Naive B cell (primary cell): ENCODE measurements at regions not wholly inside any gene's neighbourhood (a gene's known extent, or its start where the extent isn't known, plus 50 kb on each side); places are given as distances from the start of the nearest gene placed in this dataset.
"Not testable (repeated sequence)": the region's sequence is repeated elsewhere in the genome, so short reads cannot be mapped to it uniquely, and the experiment has no call there.

Source experiments
- ATAC-seq, 2 donors: fragments of 150-1000 bp; cut with Tn5 transposase; 2 replicates each; pipeline ENCODE4 v1.10.0; 2021; ENCODE audit warnings: low read depth in 2 of 2, mild to moderate bottlenecking in 2 of 2, moderate library complexity in 2 of 2
- DNase-seq: peaks from one replicate; pipeline ENCODE4 v3.0.0; 2022
- H3K27ac Mint-ChIP-seq, 6 donors: one replicate each; pipeline ENCODE4 v1.8.0; 2020 to 2022; ENCODE audit warnings: mild to moderate bottlenecking in 6 of 6, mixed read lengths in 6 of 6, moderate library complexity in 5 of 6, inconsistent platforms in 2 of 6
- H3K27me3 Mint-ChIP-seq, 3 donors: one replicate each; pipeline ENCODE4 v1.8.0; 2021 to 2022; ENCODE audit warnings: mixed read lengths in 3 of 3, mild to moderate bottlenecking in 1 of 3
- H3K36me3 Mint-ChIP-seq, 2 donors: one replicate each; pipeline ENCODE4 v1.8.0; 2020 to 2022; ENCODE audit warnings: mixed read lengths in 2 of 2, inconsistent platforms in 1 of 2, mild to moderate bottlenecking in 1 of 2
- H3K4me1 Mint-ChIP-seq, 3 donors: one replicate each; pipeline ENCODE4 v1.8.0; 2020 to 2022; ENCODE audit warnings: mixed read lengths in 3 of 3, inconsistent platforms in 1 of 3, mild to moderate bottlenecking in 1 of 3, moderate library complexity in 1 of 3
- H3K4me3 Mint-ChIP-seq, 8 donors: one replicate each; pipeline ENCODE4 v1.8.0; 2020 to 2022; ENCODE audit warnings: mild to moderate bottlenecking in 8 of 8, mixed read lengths in 8 of 8, moderate library complexity in 8 of 8, inconsistent platforms in 2 of 8
- H3K9me3 Mint-ChIP-seq, 7 donors: one replicate each; pipeline ENCODE4 v1.8.0; 2020 to 2022; ENCODE audit warnings: mixed read lengths in 7 of 7, mild to moderate bottlenecking in 5 of 7, inconsistent platforms in 2 of 7, moderate library complexity in 1 of 7

DNA sequence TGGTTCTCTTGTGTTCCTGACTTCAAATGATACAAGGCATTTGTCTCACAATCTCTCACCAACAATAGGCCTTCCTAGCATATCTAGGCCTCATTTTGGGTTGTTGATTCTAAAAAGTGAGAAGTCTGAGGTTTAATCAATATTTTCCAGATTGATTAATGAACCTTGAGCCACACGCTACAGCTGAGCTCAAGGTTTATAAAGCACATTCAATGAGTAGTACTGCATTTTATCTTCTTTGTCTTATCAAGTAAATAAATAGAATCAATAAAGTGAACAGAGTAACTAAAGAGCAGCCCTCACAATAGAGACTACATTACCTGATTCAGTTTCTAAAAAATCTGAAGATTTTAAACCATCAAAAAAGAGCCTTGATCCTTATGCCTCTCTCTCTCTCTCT lies 407.5 kb upstream of the CLEC14A start:
- no peaks in the 10 kb centered on the region for H3K27me3 Mint-ChIP-seq
- ATAC-seq (no peak), DNase-seq (no peak)
- H3K9me3 Mint-ChIP-seq = peaks cover 0 to 3% (median 0%) of the 10 kb centered on the region in 7 donors
- no peak overlapping the region for H3K4me3 Mint-ChIP-seq
- H3K27ac Mint-ChIP-seq = no peak overlapping the region
- no peaks in the 10 kb centered on the region for H3K4me1 Mint-ChIP-seq
- no peaks in the 10 kb centered on the region for H3K36me3 Mint-ChIP-seq

DNA sequence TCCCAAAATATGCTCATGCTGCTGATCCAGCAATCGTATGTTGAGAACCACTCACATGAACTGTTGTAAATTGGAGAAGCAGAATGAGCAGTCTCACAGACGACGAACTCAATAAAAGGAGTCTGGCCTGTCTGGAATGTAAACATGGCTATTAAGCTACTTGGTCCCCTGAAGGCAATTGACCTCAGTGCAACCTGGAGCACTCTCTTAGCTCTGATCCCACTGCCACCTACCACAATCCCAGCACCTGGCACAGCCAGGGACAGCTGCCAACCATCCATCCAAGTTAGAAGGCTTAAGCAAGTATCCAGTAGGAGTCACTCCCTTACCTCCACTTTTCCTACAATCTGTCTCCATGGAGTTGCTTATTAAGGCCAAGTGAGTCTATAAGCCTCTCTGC lies 406.9 kb upstream of the CLEC14A start:
- Mint-ChIP-seq H3K4me1 (no peaks in the 10 kb centered on the region), H3K36me3 (no peaks in the 10 kb centered on the region), H3K9me3 (peaks cover 0 to 3% (median 0%) of the 10 kb centered on the region in 7 donors), H3K27me3 (no peaks in the 10 kb centered on the region), H3K4me3 (no peak overlapping the region), H3K27ac (no peak overlapping the region)
- ATAC-seq (no peak), DNase-seq (no peak)

DNA sequence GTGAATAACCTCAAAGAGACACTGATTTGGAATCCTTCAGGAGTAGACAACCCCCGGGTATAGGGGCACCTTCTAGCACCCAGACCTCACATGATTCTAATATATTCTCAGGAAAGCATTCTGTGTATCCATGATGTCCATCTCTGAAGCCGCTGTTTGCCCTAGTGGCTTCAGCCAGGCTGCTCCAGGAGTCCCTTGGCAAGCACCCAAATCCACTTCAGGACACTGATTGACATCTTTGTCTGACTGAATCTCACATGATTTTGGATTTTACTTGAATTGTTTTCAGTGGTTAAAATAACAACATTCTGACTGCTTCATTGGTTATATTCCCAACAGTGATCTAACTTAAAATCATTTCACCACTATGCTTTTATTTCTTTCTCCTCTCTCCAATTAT lies 390.5 kb upstream of the CLEC14A start:
- H3K27ac Mint-ChIP-seq = no peak overlapping the region
- no peaks in the 10 kb centered on the region for H3K36me3 Mint-ChIP-seq
- DNase-seq (no peak), ATAC-seq (no peak)
- H3K9me3 Mint-ChIP-seq = peaks cover 0 to 10% (median 6%) of the 10 kb centered on the region in 7 donors
- H3K27me3 Mint-ChIP-seq = no peaks in the 10 kb centered on the region
- no peaks in the 10 kb centered on the region for H3K4me1 Mint-ChIP-seq
- H3K4me3 Mint-ChIP-seq = no peak overlapping the region

GRCh38 chr14:38634913-38635312 lies 379.0 kb upstream of the CLEC14A start:
- not testable (repeated sequence) for ATAC-seq, DNase-seq, H3K4me1 Mint-ChIP-seq, H3K27me3 Mint-ChIP-seq, H3K27ac Mint-ChIP-seq, H3K4me3 Mint-ChIP-seq, H3K36me3 Mint-ChIP-seq
- peaks cover 0 to 17% (median 4%) of the 10 kb centered on the region in 7 donors for H3K9me3 Mint-ChIP-seq

GRCh38 chr14:38629412-38629811 lies 373.5 kb upstream of the CLEC14A start:
- H3K9me3 Mint-ChIP-seq = peaks cover 3 to 33% (median 12%) of the 10 kb centered on the region in 7 donors
- H3K36me3 Mint-ChIP-seq = no peaks in the 10 kb centered on the region
- ATAC-seq = no peak
- H3K4me1 Mint-ChIP-seq = no peaks in the 10 kb centered on the region
- no peak overlapping the region for H3K27ac Mint-ChIP-seq
- peaks cover 0 to 4% (median 0%) of the 10 kb centered on the region in 3 donors for H3K27me3 Mint-ChIP-seq
- H3K4me3 Mint-ChIP-seq = no peak overlapping the region
- DNase-seq = no peak

- H3K27ac Mint-ChIP-seq = no peak overlapping the region
- no peak for DNase-seq
- H3K4me3 Mint-ChIP-seq = no peak overlapping the region
- H3K27me3 Mint-ChIP-seq = peaks cover 0 to 4% (median 0%) of the 10 kb centered on the region in 3 donors
- H3K9me3 Mint-ChIP-seq = peaks cover 3 to 40% (median 10%) of the 10 kb centered on the region in 7 donors
- H3K4me1 Mint-ChIP-seq = no peaks in the 10 kb centered on the region
- no peaks in the 10 kb centered on the region for H3K36me3 Mint-ChIP-seq
- ATAC-seq = no peak
These were observed 371.3 kb upstream of the CLEC14A start for GRCh38 chr14:38627163-38627562.

DNA sequence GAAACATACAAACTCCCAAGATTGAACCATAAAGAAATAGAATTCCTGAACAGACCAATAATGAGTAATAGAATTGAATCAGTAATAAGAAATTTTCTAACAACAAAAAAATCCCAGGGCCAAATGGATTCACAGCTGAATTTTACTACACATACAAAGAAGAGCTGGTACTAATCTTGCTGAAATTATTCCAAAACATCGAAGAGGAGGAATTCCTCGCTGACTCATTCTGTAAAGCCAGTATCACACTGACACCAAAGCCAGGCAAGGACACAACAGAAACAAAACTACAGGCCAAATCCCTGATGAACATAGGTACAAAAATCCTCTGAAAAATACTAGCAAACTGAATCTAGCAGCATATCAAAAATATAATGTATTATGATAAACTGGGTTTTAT lies 367.8 kb upstream of the CLEC14A start:
- no peak overlapping the region for H3K27ac Mint-ChIP-seq
- no peaks in the 10 kb centered on the region for H3K27me3 Mint-ChIP-seq
- no peak for DNase-seq
- H3K36me3 Mint-ChIP-seq = no peaks in the 10 kb centered on the region
- no peaks in the 10 kb centered on the region for H3K4me1 Mint-ChIP-seq
- no peak for ATAC-seq
- no peak overlapping the region for H3K4me3 Mint-ChIP-seq
- H3K9me3 Mint-ChIP-seq = peaks cover 2 to 37% (median 5%) of the 10 kb centered on the region in 7 donors

DNA sequence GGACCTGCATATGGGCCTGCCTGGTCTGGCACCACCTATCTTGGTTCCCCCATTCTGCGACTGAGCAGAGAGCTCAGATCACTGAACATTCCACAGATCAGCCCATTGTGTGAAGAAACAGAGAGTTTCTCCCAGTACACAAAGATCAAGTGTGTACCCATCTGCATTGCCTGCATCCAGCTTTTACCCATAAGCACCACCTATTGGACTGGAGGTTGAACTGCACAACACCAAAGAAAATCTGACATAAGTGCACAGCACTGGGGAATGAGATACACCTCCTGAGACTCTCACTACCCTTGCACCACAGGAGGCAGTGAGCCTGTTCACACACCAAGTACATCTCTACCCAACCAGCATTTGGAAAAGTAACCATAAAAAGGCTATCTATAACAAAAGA lies 362.6 kb upstream of the CLEC14A start:
- H3K27me3 Mint-ChIP-seq = no peaks in the 10 kb centered on the region
- H3K4me1 Mint-ChIP-seq = no peaks in the 10 kb centered on the region
- no peak overlapping the region for H3K27ac Mint-ChIP-seq
- no peak overlapping the region for H3K4me3 Mint-ChIP-seq
- H3K9me3 Mint-ChIP-seq = peaks cover 0 to 19% (median 7%) of the 10 kb centered on the region in 7 donors
- DNase-seq (no peak), ATAC-seq (no peak)
- no peaks in the 10 kb centered on the region for H3K36me3 Mint-ChIP-seq

DNA sequence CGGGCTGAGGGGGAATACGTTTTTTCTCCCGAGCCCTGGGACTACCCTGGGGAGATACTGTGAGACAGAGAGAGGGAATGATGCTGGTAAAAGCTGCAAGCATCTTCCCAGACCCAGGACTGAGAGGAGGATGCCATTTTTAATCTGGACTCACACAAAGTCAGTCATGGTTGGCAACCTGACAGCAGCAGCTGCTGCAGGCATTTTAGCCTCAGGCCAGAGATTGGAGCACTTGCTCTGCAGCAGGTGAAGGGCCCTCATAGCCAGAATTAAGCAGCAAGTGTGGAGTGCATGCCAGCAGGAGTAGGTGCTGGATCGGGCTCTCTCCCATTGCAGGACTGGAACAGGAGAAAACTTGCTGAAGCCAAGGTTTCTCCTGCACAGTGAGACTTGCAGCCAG lies 361.1 kb upstream of the CLEC14A start:
- ATAC-seq (no peak), DNase-seq (no peak)
- H3K27ac Mint-ChIP-seq = no peak overlapping the region
- no peaks in the 10 kb centered on the region for H3K27me3 Mint-ChIP-seq
- peaks cover 0 to 13% (median 5%) of the 10 kb centered on the region in 7 donors for H3K9me3 Mint-ChIP-seq
- H3K4me3 Mint-ChIP-seq = no peak overlapping the region
- H3K36me3 Mint-ChIP-seq = no peaks in the 10 kb centered on the region
- no peaks in the 10 kb centered on the region for H3K4me1 Mint-ChIP-seq

DNA sequence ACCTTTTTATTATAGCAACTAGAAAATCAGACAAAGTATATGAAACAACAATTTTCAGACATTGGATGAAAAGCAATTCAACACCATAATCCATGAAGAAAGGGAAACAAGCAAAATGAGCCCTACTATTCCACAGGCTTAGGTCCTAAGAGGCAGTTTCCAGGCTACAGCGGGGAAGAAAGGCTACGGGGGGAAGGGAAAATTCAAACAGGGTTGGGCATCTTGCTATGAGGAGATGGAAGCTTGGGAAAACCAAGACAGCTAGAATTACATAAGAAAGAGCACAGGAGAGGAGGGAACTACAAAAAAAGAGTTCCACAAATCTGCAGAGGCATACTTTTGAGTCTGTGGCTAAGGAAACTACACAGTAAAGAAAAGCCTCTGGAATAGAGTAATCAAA lies 356.0 kb upstream of the CLEC14A start:
- no peak overlapping the region for H3K4me3 Mint-ChIP-seq
- peaks cover 0 to 6% (median 0%) of the 10 kb centered on the region in 7 donors for H3K9me3 Mint-ChIP-seq
- no peaks in the 10 kb centered on the region for H3K36me3 Mint-ChIP-seq
- no peak overlapping the region for H3K27ac Mint-ChIP-seq
- DNase-seq (no peak), ATAC-seq (no peak)
- no peaks in the 10 kb centered on the region for H3K27me3 Mint-ChIP-seq
- no peaks in the 10 kb centered on the region for H3K4me1 Mint-ChIP-seq

DNA sequence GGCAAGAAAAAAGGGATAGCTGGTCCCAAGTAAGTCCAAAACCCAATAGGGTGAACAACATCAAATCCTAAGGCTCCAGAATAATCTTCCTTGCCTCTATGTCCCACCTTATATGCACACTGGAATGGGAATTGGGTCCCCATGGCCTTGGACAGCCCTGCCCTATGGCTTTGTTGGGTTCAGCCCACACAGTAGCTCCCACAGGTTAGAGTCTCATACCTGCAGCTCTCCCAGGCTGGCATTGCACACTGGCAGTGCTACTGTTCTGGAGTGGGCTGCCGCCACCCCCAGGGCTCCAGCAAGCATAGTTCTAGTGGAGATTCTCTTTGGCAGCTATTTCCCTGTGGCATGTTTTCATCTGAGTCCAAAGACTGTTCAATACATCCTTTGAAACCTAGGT lies 352.4 kb upstream of the CLEC14A start:
- Mint-ChIP-seq H3K9me3 (peaks cover 0 to 6% (median 0%) of the 10 kb centered on the region in 7 donors), H3K27me3 (no peaks in the 10 kb centered on the region), H3K27ac (no peak overlapping the region), H3K36me3 (no peaks in the 10 kb centered on the region), H3K4me3 (no peak overlapping the region), H3K4me1 (no peaks in the 10 kb centered on the region)
- DNase-seq (no peak), ATAC-seq (no peak)

GRCh38 chr14:38605193-38606114 lies 349.6 kb upstream of the CLEC14A start:
- Mint-ChIP-seq H3K36me3 (no peaks in the 10 kb centered on the region), H3K4me3 (no peak overlapping the region), H3K4me1 (no peaks in the 10 kb centered on the region), H3K27me3 (no peaks in the 10 kb centered on the region), H3K9me3 (peaks cover 0 to 6% (median 0%) of the 10 kb centered on the region in 7 donors), H3K27ac (no peak overlapping the region)
- DNase-seq (no peak), ATAC-seq (no peak)

DNA sequence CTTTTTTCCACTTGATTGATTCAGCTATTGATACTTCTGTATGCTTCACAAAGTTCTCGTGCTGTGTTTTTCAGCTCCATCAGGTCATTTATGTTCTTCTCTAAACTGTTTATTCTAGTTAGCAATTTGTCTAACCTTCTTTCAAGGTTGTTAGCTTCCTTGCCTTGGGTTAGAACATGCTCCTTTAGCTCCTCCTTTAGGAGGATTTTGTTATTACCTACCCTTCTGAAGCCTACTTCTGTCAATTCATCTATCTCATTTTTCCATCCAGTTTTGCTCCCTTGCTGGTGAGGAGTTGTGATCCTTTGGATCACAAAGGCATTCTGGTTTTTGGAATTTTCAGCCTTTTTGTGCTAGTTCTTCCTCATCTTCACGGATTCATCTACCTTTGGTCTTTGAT lies 344.7 kb upstream of the CLEC14A start:
- not testable (repeated sequence) for H3K4me1 Mint-ChIP-seq, H3K27me3 Mint-ChIP-seq, DNase-seq, H3K4me3 Mint-ChIP-seq, H3K27ac Mint-ChIP-seq, ATAC-seq, H3K36me3 Mint-ChIP-seq
- peaks cover 0 to 11% (median 0%) of the 10 kb centered on the region in 7 donors for H3K9me3 Mint-ChIP-seq

DNA sequence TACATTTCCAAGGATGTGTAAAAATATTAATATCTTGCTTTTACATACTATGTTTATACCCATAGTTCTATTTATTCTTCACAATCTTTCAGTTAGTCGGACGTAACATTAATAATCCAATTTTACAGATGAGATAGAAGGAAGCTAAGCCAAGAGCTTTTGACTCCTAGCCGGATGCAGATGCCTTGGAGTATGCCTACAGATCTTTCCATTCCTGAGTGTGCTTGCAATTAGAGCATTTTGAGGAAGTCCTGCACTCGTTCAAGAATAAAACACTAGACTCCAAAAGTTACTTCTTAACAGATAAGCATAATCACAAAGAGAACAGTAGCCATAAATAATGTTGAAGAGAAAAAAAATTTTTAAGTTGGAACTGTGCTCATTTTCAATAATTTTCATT lies 337.6 kb upstream of the CLEC14A start:
- H3K4me3 Mint-ChIP-seq = no peak overlapping the region
- H3K27me3 Mint-ChIP-seq = no peaks in the 10 kb centered on the region
- no peak overlapping the region for H3K27ac Mint-ChIP-seq
- H3K9me3 Mint-ChIP-seq = peaks cover 0 to 7% (median 3%) of the 10 kb centered on the region in 7 donors
- no peaks in the 10 kb centered on the region for H3K36me3 Mint-ChIP-seq
- ATAC-seq (no peak), DNase-seq (no peak)
- no peaks in the 10 kb centered on the region for H3K4me1 Mint-ChIP-seq
